ENCODE measurements at regions not wholly inside any gene's neighbourhood (a gene's known extent, or its start where the extent isn't known, plus 50 kb on each side); places are given as distances from the start of the nearest gene placed in this dataset.

DNA sequence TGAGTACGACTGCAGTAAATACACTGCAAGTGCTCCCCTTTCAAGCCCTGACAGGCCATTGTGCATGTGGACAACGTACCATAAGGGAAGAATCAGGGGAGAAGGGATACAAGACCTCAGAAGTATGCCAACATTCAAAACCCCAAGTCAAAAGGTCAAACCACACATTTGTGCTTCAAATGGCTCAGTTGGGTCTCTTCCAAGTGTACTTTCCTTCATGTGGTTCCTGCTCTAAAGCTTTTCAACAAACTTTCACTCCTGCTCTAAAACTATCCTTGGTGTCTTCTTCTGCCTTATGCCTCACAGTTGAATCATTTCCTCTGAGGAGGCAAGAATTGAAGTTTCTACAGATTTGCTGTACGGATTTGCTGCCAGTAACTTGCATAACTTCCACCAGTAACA is 305.7 kb upstream of the SLIT2 start:
- TF ChIP-seq, protein P1, sequence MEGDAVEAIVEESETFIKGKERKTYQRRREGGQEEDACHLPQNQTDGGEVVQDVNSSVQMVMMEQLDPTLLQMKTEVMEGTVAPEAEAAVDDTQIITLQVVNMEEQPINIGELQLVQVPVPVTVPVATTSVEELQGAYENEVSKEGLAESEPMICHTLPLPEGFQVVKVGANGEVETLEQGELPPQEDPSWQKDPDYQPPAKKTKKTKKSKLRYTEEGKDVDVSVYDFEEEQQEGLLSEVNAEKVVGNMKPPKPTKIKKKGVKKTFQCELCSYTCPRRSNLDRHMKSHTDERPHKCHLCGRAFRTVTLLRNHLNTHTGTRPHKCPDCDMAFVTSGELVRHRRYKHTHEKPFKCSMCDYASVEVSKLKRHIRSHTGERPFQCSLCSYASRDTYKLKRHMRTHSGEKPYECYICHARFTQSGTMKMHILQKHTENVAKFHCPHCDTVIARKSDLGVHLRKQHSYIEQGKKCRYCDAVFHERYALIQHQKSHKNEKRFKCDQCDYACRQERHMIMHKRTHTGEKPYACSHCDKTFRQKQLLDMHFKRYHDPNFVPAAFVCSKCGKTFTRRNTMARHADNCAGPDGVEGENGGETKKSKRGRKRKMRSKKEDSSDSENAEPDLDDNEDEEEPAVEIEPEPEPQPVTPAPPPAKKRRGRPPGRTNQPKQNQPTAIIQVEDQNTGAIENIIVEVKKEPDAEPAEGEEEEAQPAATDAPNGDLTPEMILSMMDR (IDR thresholded peaks at IDR 0.05; ENCODE audit: insufficient read depth, low read length): no peak
- TF ChIP-seq SPI1 (IDR thresholded peaks at IDR 0.05; ENCODE audit: borderline replicate concordance, low read depth): no peak

Data from HL-60 (cell line).